Fibroblast of skin of abdomen (primary cell): ENCODE measurements at regions not wholly inside any gene's neighbourhood (a gene's known extent, or its start where the extent isn't known, plus 50 kb on each side); places are given as distances from the start of the nearest gene placed in this dataset.
A peak's percentile ranks its signal among the peaks of the same experiment; 100 is the strongest.
"Not testable (repeated sequence)": the region's sequence is repeated elsewhere in the genome, so short reads cannot be mapped to it uniquely, and the experiment has no call there.

Source experiments
- DNase-seq: peaks from one replicate; pipeline ENCODE4 v3.0.0-alpha.2; 2013

- no peak for DNase-seq
These were observed 139.8 kb upstream of the CCDC150 start for GRCh38 chr2:196499686-196500085.

GRCh38 chr2:196500686-196501431, 138.7 kb upstream of the CCDC150 start:
- DNase-seq: peak; percentile 59

GRCh38 chr2:196501836-196502235, 137.7 kb upstream of the CCDC150 start:
- DNase-seq: no peak

DNA sequence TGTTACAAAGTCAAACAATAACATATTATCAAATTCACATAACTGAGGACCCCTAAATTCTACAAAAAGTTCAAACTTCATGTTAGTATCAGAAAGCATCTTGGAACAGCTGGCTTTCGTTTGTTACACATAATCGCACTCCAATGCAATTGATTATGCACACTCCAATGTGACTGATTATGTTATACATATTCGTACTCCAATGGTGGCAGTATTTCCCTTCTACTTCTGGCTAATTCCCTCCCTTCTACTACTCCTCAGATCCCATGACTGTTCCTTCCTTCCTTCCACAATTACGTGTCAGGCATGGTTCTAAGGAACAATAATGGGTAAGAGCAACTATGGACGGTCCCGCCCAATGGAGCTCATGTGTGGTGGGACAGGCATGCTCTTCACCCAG, 137.1 kb upstream of the CCDC150 start:
- no peak for DNase-seq

- DNase-seq: no peak
These were observed 136.1 kb upstream of the CCDC150 start for GRCh38 chr2:196503398-196503797.

DNA sequence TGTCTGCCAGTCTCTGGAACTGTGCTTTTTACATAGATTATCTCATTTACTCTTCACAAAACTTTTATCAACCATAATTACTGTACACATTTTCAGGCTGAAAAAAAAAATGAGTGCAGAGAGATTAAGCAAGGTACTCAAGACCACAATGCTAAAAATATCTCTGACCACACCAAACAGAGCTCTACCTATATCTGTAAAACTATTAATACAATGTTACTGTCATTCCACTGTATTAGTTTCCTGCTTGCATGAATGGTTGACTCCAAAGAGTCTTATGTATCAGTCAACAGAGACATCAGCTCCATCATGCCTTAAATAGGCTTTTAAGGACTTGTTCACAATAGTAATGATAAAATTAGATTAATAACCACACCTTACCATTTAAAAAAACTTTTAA, 134.7 kb upstream of the CCDC150 start:
- DNase-seq: no peak

GRCh38 chr2:196510246-196510645, 129.3 kb upstream of the CCDC150 start:
- DNase-seq: no peak

DNA sequence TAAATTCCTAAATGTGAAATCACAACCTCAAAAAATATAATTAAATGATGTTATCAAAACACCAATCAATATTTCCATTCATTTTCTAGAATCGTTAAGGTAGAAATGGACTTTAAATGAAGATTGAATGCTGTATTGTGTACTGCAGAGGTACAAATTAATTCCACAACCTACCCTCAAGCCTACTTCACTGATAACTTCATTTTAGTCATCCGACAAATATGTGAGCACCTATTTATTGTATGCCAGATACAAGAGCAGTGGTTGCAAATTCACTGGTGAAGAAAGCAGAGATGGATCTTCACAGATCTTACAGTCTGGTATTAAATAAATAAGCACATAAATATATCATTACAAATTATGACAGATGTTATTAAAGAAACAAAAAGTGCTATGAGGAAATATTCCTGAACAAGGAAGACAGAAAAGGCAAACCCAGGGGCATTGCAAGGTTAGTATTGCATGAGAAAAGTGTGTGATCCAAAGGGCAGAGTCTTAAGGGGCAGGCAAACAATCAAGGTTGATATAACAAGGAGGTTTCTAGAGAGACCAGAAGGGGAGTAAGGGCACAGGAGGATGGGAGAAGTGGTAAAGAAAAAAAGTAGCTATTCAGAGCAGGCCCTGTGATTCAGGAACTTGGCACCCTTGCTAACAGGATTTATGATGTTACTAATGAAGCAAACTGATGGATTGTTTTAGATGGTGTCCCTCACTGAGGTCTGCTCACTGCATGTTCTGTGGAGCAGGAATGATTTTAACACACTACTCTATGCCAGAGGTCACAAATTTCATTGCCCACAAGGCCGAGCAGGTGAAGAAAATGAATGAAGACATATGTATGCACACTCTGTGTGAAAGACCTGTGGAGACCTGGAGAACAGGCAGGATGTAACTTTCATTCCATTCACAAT, 128.0 kb upstream of the CCDC150 start:
- DNase-seq: no peak

DNA sequence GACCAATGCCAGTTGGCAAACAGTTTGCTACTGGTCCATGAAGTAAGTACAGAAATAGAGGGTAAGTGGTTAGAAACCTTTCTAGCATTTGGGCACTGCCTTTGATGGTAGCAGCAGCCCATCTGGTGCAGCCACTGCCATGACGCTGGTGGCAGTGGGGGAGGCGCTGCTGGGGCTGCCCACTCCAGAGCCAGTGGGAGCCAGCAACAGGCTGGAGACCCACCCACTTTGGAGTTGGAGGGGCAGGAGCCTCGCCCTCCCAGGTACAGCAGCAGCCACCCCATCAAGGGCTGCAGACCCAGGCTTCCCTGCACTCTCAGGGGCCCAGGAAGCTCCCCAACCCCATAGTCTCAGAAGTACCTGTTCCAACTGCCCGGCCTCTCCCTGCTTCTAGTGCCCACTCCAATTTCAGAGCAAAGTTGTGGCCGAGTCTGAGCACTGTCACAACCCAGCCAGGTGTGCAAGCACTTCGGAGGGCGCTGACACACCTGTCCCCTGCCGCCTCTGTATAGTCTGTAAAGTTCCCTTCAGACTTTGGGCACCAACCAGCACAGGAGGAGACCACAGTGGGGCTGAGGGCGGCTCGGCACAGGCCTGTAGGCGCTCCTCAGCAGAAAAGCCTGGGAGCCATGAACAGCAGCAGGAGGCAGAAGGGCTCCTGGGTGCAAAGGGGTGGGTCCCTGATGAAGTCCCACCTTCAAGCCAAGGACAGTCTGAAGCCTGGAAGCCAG, 125.6 kb upstream of the CCDC150 start:
- DNase-seq: no peak

GRCh38 chr2:196514641-196515040, 124.9 kb upstream of the CCDC150 start:
- DNase-seq: no peak

- no peak for DNase-seq
These were observed 124.5 kb upstream of the CCDC150 start for GRCh38 chr2:196515051-196515450.

DNA sequence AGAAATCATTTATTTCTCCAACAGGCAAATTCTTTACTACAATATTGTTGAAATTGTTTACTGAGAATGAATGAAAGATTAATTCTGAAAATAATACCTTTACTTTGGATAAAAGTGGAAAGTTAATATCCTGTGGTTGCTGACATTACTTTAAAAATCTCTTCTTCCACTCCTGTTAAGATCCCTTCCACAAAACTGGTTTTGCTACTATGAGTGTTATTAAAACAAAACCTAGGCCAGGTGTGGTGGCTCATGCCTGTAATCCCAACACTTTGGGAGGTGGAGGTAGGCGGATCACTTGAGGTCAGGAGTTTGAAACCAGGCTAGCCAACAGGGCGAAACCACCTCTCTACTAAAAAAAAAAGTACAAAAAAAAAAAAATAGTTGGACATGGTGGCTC, 123.9 kb upstream of the CCDC150 start:
- no peak for DNase-seq

- DNase-seq: peak; percentile 9
These were observed 123.0 kb upstream of the CCDC150 start for GRCh38 chr2:196516564-196516963.

DNA sequence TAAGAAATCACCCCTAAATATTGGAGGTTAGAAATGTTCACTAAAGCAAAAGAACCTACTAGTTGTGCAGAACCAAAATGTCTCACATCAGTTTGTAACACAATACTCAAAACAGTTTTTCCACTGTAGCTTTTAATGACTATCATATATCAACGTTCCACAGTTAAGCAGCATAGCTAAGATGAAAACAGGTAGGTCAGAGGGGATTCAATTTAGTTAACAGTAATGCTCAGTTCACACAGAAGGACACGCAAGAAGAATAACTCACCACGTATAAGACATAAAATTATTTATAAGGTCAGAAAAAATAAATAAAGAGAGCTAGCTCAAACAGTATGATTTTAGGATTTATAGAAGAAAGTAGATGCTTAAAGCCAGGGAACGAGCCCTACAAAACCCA, 118.9 kb upstream of the CCDC150 start:
- no peak for DNase-seq

DNA sequence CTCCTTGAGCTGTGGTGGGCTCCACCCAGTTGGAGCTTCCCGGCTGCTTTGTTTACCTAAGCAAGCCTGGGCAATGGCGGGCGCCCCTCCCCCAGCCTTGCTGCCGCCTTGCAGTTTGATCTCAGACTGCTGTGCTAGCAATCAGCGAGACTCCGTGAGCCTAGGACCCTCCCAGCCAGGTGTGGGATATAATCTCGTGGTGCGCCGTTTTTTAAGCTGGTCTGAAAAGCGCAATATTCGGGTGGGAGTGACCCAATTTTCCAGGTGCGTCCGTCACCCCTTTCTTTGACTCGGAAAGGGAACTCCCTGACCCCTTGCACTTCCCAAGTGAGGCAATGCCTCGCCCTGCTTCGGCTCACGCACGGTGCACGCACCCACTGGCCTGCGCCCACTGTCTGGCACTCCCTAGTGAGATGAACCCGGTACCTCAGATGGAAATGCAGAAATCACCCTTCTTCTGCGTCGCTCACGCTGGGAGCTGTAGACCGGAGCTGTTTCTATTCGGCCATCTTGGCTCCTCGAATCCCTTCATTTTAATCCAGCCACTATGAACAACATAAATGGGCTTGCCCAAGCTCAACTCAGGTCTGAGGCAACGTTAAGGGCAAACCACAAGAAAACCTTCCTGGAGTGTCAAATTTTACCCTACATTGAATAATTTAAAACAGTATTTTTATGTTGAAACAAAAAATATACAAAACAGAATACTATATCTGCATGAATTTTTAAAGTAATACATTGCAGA, 112.4 kb upstream of the CCDC150 start:
- DNase-seq: not testable (repeated sequence)

DNA sequence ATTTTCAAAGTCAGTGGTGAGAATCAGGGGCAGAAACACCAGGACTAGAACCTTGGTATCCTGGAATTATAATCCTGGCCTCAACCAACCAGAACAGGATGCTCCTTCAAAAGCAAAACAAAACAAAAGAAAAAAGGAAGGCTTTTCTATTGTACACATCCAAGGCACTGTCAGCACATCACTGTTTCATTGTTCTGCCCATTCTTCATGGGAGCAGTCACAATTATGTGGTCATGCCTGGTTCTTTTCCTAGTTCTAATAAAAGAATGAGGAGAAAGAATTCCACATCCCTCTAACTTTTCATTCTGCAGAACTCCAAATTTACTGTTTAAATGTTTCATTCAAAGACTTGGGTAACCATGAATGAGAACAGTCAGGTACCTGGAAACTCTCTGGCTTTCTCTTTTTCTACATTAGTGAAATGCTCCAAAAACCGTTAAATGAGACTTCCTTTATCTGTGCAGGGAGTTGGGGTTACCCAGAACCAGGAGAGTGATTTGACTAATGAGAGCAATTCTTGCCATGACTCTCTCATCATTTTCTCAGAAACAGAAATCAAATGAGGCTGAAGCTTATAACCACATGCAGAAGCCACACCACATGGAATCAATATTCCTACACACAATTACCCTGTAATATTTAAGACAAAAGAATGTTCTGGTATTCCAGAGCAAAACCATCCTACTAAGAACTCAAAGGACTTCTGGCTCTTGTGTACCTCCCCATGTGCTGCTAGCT, 110.9 kb upstream of the CCDC150 start:
- DNase-seq: peak; percentile 22

- no peak for DNase-seq
These were observed 108.6 kb upstream of the CCDC150 start for GRCh38 chr2:196530910-196531309.

GRCh38 chr2:196533772-196534397, 105.6 kb upstream of the CCDC150 start:
- no peak for DNase-seq

DNA sequence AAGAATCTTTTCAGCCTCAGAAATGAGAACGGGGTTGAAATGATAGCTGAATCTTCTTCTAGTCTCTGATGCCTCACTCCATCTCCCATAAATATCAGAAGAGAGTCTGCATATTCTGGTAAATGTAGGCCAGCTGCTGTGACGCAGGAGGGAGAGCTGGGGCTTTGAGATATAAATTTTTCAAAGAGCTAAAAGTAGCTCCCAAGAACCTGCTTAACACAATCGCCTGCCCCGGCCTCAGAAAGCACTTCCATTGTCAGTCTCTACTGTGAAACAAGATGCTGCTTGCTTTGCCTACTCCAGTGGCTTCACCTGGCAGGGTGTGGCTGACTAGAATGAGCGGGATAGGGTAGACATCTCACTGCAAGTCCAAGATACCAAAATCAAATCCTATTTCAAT, 105.0 kb upstream of the CCDC150 start:
- no peak for DNase-seq

DNA sequence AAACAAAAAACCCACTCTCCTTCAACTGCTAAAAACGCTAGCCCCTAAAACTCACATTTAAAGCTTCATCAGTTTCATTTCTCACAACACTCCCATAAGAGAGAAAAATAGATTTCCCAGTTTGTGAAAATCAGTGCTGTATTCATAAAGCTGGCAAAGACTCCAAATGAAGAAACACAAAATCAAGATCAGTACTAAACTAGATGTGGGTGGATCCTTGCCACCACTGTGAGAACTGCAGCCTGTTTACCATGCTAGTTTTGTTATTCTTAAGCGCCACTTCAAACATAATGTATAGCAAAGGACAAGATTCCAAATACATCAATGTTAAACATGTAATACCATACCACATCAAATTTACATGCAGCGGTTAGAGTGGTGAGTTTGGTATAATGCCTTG, 104.5 kb upstream of the CCDC150 start:
- no peak for DNase-seq

DNA sequence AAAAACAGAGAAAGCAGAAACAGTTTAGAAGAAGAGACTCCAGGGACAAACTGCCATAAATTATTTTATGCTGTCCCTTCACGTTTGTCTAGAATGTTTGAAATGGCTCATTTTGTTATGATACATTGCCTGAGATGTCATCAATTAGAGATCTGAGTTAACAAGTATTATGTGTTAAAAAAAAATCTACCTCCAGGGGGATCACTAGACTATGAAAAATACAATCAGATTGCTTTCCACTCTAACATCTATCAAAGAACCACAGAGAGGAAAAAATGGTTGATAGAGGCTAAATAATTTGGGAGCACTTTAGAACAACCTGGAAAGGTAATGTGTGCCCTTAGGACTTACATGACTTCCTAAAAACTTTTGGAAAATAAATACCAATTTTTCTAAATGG, 103.8 kb upstream of the CCDC150 start:
- no peak for DNase-seq
